ENCODE measurements at regions not wholly inside any gene's neighbourhood (a gene's known extent, or its start where the extent isn't known, plus 50 kb on each side); places are given as distances from the start of the nearest gene placed in this dataset.

DNA sequence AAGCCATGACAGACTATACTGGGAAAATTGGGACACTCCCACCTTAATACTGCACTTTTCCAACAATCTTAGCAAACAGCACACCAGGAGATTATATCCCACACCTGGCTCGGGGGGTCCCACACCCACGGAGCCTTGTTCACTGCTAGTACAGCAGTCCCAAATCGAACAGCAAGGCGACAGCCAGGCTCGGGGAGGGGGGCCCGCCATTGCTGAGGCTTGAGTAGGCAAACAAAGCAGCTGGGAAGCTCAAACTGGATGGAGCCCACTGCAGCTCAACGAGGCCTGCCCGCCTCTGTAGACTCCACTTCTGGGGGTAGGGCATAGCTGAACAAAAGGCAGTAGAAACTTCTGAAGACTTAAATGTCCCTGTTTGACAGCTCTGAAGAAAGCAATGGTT, 118.3 kb downstream of the MAGEB5 start:
- DNase-seq: no peak

DNA sequence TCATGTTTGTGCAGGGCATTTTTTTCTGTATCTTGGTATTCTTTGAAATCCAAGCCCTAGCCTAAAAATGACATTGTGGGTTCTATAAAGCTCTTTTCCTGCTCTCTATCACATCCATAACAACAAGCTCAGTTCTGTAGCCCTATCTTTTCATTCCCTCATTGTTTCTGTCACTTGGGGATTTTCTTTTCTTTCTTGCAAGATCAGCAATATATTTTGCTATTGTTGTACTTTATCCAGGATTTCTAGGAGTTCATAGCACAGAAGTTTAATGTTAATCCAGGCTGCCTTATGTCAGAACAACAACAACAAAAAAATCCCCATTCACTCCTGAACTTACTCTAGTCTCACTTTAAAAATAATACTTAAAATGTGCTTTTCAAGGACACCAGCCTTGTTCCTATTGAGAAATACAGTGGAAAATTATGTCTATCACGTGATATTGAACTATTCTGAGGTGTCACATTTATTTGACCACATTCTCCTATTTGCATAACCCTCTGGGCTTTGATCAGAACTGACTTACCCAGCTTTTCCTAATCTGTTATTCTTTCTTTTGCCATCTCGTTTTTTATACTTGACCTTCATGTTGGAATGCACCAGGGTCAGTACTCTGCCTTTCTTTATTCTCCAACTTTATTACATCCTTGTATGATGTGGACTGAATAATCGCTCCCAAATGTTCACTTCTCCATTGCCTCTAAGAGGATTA, 112.8 kb downstream of the MAGEB5 start:
- DNase-seq: no peak

DNA sequence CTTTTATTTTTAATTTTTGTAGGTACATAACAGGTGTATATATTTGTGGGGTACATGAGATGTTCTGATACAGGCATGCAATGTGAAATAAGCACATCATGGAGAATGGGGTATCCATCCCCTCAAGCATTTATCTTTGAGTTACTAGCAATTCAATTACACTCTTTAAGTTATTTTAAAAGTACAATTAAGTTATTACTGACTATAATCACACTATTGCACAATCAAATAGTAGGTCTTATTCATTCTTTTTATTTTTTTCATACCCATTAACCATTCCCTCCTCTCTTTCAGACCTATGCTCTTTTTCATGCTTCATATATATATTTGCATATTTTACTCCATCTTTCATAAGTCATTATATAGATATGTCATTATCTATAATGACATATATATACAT, 93.3 kb downstream of the MAGEB5 start:
- no peak for DNase-seq

DNA sequence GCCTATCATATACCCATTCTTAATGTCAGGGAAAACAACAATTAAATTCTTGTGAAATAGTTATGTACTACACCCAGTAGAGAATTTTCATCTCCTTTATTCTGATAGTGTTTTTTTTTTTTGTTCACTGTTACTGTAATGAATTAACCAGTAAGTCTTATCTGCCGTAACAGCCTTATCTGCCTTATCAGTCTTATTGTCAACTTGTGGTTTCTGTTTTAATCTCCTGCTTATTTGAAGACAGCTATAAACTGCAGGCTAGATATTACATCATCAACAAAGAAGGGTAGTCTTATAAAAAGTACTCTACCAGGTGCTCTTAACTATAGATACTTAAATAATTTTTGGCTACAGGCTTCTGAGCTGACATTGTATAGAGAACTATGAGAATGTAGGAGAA, 79.5 kb downstream of the MAGEB5 start:
- no peak for DNase-seq

DNA sequence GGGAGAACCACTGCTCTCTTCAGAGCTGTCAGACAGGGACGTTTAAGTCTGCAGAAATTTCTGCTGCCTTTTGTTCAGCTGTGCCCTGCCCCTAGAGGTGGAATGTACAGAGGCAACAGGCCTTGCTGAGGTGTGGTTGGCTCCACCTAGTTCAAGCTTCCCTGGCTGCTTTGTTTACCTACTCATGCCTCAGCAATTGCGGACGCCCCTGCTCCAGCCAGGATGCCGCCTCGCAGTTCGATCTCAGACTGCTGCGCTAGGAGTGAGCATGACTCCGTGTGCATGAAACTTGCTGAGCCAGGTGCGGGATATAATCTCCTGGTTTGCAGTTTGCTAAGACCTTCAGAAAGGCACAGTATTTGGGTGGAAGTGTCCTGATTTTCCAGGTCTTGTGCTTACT, 70.9 kb downstream of the MAGEB5 start:
- no peak for DNase-seq
